Suppressor macrophage (primary cell): ENCODE measurements at regions not wholly inside any gene's neighbourhood (a gene's known extent, or its start where the extent isn't known, plus 50 kb on each side); places are given as distances from the start of the nearest gene placed in this dataset.

Experiments
- DNase-seq, 4 experiments: peaks; one replicate each; pipeline ENCODE4 v3.0.0-alpha.2; 2020 to 2022

GRCh38 chr7:32346253-32346652, 143.9 kb downstream of the LSM5 start:
- no peak for DNase-seq

GRCh38 chr7:32336726-32337125, 153.5 kb downstream of the LSM5 start:
- DNase-seq: no peak

GRCh38 chr7:32335107-32335506, 155.1 kb downstream of the LSM5 start:
- no peak for DNase-seq

- no peak for DNase-seq
Measured at GRCh38 chr7:32330602-32331001, 159.6 kb downstream of the LSM5 start.

GRCh38 chr7:32326078-32326477, 164.1 kb downstream of the LSM5 start:
- DNase-seq: no peak

- no peak for DNase-seq
Measured at GRCh38 chr7:32323712-32324111, 166.5 kb downstream of the LSM5 start.

GRCh38 chr7:32319012-32319382, 171.2 kb downstream of the LSM5 start:
- no peak for DNase-seq

- DNase-seq: no peak
Measured at GRCh38 chr7:32318300-32319011, 171.7 kb downstream of the LSM5 start.

- no peak for DNase-seq
Measured at GRCh38 chr7:32316839-32317238, 173.3 kb downstream of the LSM5 start.

GRCh38 chr7:32314761-32315160, 175.4 kb downstream of the LSM5 start:
- no peak for DNase-seq

- DNase-seq: no peak
Measured at GRCh38 chr7:32301427-32301826, 188.8 kb downstream of the LSM5 start.

- DNase-seq: peak in 3 of 4 experiments; percentile 5 to 19 (median 10)
Measured at GRCh38 chr7:32299133-32299702, 191.0 kb downstream of the LSM5 start.

- peak in 2 of 4 experiments; percentile 3 to 8 for DNase-seq
Measured at GRCh38 chr7:32298408-32299132, 191.6 kb downstream of the LSM5 start.

- no peak for DNase-seq
Measured at GRCh38 chr7:32293833-32294232, 196.3 kb downstream of the LSM5 start.

GRCh38 chr7:32289651-32290414, 200.3 kb downstream of the LSM5 start:
- DNase-seq: no peak

GRCh38 chr7:32285698-32286097, 204.5 kb downstream of the LSM5 start:
- DNase-seq: no peak

- DNase-seq: no peak
Measured at GRCh38 chr7:32283546-32283945, 206.6 kb downstream of the LSM5 start.

- DNase-seq: no peak
Measured at GRCh38 chr7:32279500-32279899, 209.3 kb upstream of the PDE1C start.

GRCh38 chr7:32275216-32276009, 205.2 kb upstream of the PDE1C start:
- peak in 2 of 4 experiments; percentile 3 to 5 for DNase-seq

GRCh38 chr7:32273297-32273696, 203.1 kb upstream of the PDE1C start:
- no peak for DNase-seq

- no peak for DNase-seq
Measured at GRCh38 chr7:32266932-32267475, 196.8 kb upstream of the PDE1C start.

- no peak for DNase-seq
Measured at GRCh38 chr7:32264702-32265284, 194.6 kb upstream of the PDE1C start.
